Heart right ventricle (tissue), 16 donors: ENCODE measurements at regions not wholly inside any gene's neighbourhood (a gene's known extent, or its start where the extent isn't known, plus 50 kb on each side); places are given as distances from the start of the nearest gene placed in this dataset.

Experiments
- ATAC-seq, 8 donors: fragments of 200-7000 bp; cut with Tn5 transposase; one replicate each; pipeline ENCODE4 v1.9.1; 2020; ENCODE audit warnings: mild to moderate bottlenecking in 8 of 8, moderate library complexity in 8 of 8, moderate number of reproducible peaks in 1 of 8
- DNase-seq, 2 donors: peaks; one replicate each; pipeline ENCODE4 v3.0.0-alpha.2; 2020
- H3K27ac ChIP-seq, 10 donors: fragments of 200-600 bp; sonication (generic) in 2 of 10; one replicate each; pipeline versions ENCODE4 v1.5.0 to v1.8.0; 2020 to 2022; ENCODE audit warnings: mild to moderate bottlenecking in 3 of 10
- H3K27me3 ChIP-seq, 7 donors: fragments of 200-600 bp; one replicate each; pipeline ENCODE4 v1.8.0; 2021 to 2022; ENCODE audit warnings: mild to moderate bottlenecking in 2 of 7
- H3K36me3 ChIP-seq, 9 donors: fragments of 200-600 bp; sonication (generic) in 1 of 9; one replicate each; pipeline versions ENCODE4 v1.5.0 to v1.8.0; 2020 to 2022; ENCODE audit warnings: mild to moderate bottlenecking in 2 of 9
- H3K4me1 ChIP-seq, 9 donors: fragments of 200-600 bp; sonication (generic) in 1 of 9; one replicate each; pipeline versions ENCODE4 v1.5.0 to v1.8.0; 2020 to 2022; ENCODE audit warnings: mild to moderate bottlenecking in 4 of 9
- H3K4me3 ChIP-seq, 10 donors: fragments of 200-600 bp; sonication (generic) in 2 of 10; one replicate each; pipeline versions ENCODE4 v1.5.0 to v1.8.0; 2020 to 2022; ENCODE audit warnings: mild to moderate bottlenecking in 7 of 10, moderate library complexity in 2 of 10
- H3K9me3 ChIP-seq, 11 donors: fragments of 200-600 bp in 10 of 11; sonication (generic) in 2 of 11; one replicate each; pipeline versions ENCODE4 v1.5.0 to v1.8.0; 2013 to 2022; ENCODE audit warnings: mild to moderate bottlenecking in 2 of 11, control low read depth in 1 of 11, moderate library complexity in 1 of 11
- WGBS, 2 donors: extraction: QIAGEN DNeasy Blood & Tissue Kit; methylation state at CpG; one replicate each; pipeline ENCODE4 v1.1.7; 2013; ENCODE audit warnings: inconsistent platforms in 1 of 2; 5-methylcytosine and 5-hydroxymethylcytosine counted together
- intact Hi-C, 10 donors: fragments of 100-400 bp; cut with DNase I; formaldehyde crosslinking; loops; one replicate each; pipeline versions ENCODE4 v1.11.1 to v1.14.2; 2022
- TF ChIP-seq, protein P1 (sequence below), 9 donors: fragments of 200-600 bp; sonication (generic) in 2 of 9; IDR thresholded peaks; one replicate each; pipeline versions ENCODE4 v1.5.0 to v1.8.0; 2021 to 2022; ENCODE audit warnings: antibody characterized with exemption in 9 of 9, mild to moderate bottlenecking in 5 of 9, moderate library complexity in 1 of 9
- donor health status: Arrhythmogenic right ventricular cardiomyopathy.
- donor health status: ischemic (EF 13 %, LVEDD 7.1; RV severe dilation, severe dysfunction).
- donor health status: healthy with polysubstance abuse.
- donor health status: DM: no; HTN: yes; CAD: no.
- donor health status: DM: no; HTN: no; CAD: no.
- donor health status: ischemic (EF 25% LVEDD 6.9; RV normal size, moderate dysfunction).
- donor health status: ischemic (EF 25% LVEDD 5.7; RV mildly dilated, moderate dysfunction).
- donor health status: healthy.
- donor health status: DM: yes; HTN: yes; CAD: no.
- donor health status: Ischemic cardiomyopathy.
- donor health status: ischemic (EF 35%, LVEDD 5.7; RV mildly dilated, moderate dysfunction).
- donor health status: nonischemic (EF 11% LVEDD 7.7; RV severe dilation, severe dysfunction).
- donor health status: DM: yes; HTN: yes; CAD: no.
- donor health status: PGD.
- donor health status: ischemic (EF 29% LVEDD 5.4; RV normal size, mild dysfunction).
- donor health status: nonischemic (EF 23%, LVEDD 6.1; RV moderate dilation, normal function).

DNA sequence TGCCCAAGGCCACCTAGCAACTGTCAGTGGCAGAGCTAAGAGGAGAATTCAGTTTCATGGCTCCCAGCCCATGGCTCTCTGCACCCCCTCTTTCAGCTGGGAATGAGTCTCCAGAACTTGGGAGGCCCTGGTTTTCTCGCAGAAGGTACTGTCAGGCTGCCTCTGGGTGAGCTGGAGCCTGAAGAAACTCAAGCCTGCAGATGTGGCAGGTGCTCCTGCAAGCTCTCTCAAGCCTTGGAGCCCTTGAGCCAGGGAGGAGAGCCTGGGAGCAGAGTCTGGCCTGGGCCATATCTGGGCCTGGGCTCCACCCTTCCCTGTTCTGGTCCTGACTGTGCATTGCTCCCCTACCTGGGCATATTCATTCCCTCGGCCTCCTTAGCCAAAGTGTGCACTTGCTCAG lies 74.4 kb upstream of the TLE3 start:
- WGBS, 2 donors: 94 to 98% methylated on average over 2 of the region's 2 CpGs
- H3K27ac ChIP-seq: no peak overlapping the region
- TF ChIP-seq, protein P1, sequence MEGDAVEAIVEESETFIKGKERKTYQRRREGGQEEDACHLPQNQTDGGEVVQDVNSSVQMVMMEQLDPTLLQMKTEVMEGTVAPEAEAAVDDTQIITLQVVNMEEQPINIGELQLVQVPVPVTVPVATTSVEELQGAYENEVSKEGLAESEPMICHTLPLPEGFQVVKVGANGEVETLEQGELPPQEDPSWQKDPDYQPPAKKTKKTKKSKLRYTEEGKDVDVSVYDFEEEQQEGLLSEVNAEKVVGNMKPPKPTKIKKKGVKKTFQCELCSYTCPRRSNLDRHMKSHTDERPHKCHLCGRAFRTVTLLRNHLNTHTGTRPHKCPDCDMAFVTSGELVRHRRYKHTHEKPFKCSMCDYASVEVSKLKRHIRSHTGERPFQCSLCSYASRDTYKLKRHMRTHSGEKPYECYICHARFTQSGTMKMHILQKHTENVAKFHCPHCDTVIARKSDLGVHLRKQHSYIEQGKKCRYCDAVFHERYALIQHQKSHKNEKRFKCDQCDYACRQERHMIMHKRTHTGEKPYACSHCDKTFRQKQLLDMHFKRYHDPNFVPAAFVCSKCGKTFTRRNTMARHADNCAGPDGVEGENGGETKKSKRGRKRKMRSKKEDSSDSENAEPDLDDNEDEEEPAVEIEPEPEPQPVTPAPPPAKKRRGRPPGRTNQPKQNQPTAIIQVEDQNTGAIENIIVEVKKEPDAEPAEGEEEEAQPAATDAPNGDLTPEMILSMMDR (IDR thresholded peaks at IDR 0.05): no peak
- no peaks in the 10 kb centered on the region for H3K36me3 ChIP-seq
- no peak for ATAC-seq
- H3K4me1 ChIP-seq: peaks cover 0 to 8% (median 3%) of the 10 kb centered on the region in 9 donors
- peaks cover 0 to 18% (median 0%) of the 10 kb centered on the region in 7 donors for H3K27me3 ChIP-seq
- intact Hi-C loops: no loop called here
- H3K4me3 ChIP-seq: no peak overlapping the region
- DNase-seq: no peak
- no peaks in the 10 kb centered on the region for H3K9me3 ChIP-seq

DNA sequence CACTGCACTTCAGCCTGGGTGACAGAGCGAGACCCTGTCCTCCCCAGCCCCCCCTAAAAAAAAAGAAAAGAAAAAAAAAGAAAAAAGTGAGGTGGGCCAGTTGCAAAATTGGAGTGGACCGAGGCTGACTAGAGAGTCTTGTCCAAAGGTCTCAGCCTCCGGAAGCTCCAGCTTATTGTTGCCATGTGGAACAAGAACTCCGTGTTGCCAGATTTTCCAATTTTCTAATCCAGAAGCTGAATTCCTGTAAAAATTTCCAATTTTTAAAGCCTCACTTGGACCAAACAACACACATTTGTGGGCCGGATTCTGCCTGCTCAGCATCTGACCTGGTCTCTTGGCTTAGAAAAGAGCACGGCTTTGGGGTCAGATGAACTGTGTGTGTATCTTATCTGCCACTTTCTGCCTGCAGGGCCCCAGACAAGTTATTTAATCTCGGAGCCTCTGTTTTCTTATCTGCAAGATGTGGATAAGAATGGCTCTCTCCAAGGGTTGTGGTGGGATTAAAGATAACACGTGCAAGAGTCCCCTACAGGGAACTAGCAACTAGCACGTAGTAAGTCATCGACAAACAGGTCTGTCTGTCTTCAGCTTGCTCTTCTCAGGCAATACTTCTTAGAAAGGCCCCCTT lies 73.7 kb upstream of the TLE3 start:
- no peak for ATAC-seq
- Histone ChIP-seq H3K9me3 (no peaks in the 10 kb centered on the region), H3K36me3 (no peaks in the 10 kb centered on the region), H3K4me3 (no peak overlapping the region), H3K27ac (no peak overlapping the region), H3K27me3 (peaks cover 0 to 18% (median 0%) of the 10 kb centered on the region in 7 donors), H3K4me1 (peaks cover 6 to 16% (median 9%) of the 10 kb centered on the region in 9 donors)
- 56 to 66% methylated on average over 10 of the region's 10 CpGs for WGBS, 2 donors
- no peak for DNase-seq
- intact Hi-C loops: no loop called here
- TF ChIP-seq, protein P1 (IDR thresholded peaks at IDR 0.05): no peak

DNA sequence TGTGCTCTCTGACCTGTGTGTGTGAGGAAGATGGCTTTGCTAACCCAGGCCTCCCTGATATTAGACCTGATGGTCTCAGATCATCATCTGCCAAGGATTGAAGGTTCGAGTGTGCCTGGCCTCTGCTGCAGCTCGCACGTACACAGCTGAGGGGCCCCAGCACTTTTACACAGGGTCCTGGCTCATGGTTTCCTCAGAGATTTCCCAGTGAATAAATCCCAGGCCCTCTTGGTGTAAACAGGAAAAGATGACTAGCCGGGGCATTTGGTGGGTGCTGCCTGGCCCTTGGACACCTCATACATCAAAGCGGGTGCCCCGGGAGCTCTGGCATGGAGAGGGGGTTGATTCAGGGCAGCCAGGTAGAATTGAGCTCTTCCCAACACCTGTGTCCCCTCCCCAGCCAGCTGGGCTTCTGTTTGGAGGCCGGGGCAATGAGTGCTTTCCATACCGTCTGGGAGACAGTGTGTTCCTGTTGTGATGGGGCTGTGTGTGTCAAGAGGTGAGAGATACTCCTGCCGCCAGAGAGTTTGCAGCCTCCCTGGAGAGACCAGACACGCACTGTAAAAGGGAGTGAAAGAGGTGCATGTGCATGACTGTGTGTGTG lies 72.5 kb upstream of the TLE3 start:
- no peaks in the 10 kb centered on the region for H3K9me3 ChIP-seq
- no peak for DNase-seq
- H3K4me3 ChIP-seq: no peak overlapping the region
- no peak for ATAC-seq
- H3K27ac ChIP-seq: no peak overlapping the region
- peaks cover 0 to 18% (median 0%) of the 10 kb centered on the region in 7 donors for H3K27me3 ChIP-seq
- intact Hi-C loops: no loop called here
- WGBS, 2 donors: 92 to 93% methylated on average over 10 of the region's 10 CpGs
- TF ChIP-seq, protein P1 (IDR thresholded peaks at IDR 0.05): no peak
- no peaks in the 10 kb centered on the region for H3K36me3 ChIP-seq
- peaks cover 16 to 28% (median 19%) of the 10 kb centered on the region in 9 donors for H3K4me1 ChIP-seq

DNA sequence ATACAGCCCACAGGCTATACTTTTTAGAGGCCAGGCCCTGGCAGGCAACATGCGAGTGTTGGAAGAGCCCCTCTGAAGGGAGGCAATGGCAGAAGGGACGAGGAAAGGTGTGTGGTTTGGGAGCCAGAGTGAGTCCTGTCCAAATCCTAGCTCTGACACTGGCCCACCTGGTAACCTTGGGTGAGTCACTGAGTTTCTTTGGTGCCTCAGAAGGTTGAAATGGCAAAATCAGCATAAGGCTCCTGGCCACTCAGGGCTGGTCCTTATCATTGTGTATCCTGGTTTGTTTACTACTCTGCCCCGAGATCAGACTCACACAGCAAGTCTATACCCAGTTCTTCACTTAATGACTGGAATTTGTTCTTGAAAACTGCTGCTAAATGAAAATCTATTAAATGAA lies 71.4 kb upstream of the TLE3 start:
- no peak for ATAC-seq
- Histone ChIP-seq H3K27ac (no peak overlapping the region), H3K4me3 (no peak overlapping the region), H3K9me3 (peaks cover 0 to 3% (median 0%) of the 10 kb centered on the region in 11 donors), H3K36me3 (no peaks in the 10 kb centered on the region), H3K4me1 (peaks cover 19 to 37% (median 28%) of the 10 kb centered on the region in 9 donors), H3K27me3 (peaks cover 0 to 15% (median 0%) of the 10 kb centered on the region in 7 donors)
- WGBS, 2 donors: 98 to 99% methylated on average over 3 of the region's 3 CpGs
- DNase-seq: no peak
- intact Hi-C loops: loop anchor here in 3 of 10 donors (5.0 to 10.0 kb wide), 5 partner anchors 57 to 266 kb away; partner anchors contain the start of gene TLE3 (in 1 of the 3)
- TF ChIP-seq, protein P1 (IDR thresholded peaks at IDR 0.05): no peak
